Body of pancreas (tissue), 4 donors: ENCODE measurements at regions not wholly inside any gene's neighbourhood (a gene's known extent, or its start where the extent isn't known, plus 50 kb on each side); places are given as distances from the start of the nearest gene placed in this dataset.

Source experiments
- POLR2A ChIP-seq, 3 donors: fragments of 450-650 bp; IDR thresholded peaks; one replicate each; pipeline ENCODE4 v1.6.1; 2016; ENCODE audit warnings: antibody characterized with exemption in 3 of 3, mild to moderate bottlenecking in 2 of 3
- TF ChIP-seq, protein P1 (sequence below), 7 experiments: fragments of 450-650 bp in 4 of 7; fragments of 200-600 bp in 3 of 7; sonication (generic) in 3 of 7; IDR thresholded peaks; one replicate each; pipeline ENCODE4 v1.5.1; 2016 to 2019; ENCODE audit warnings: antibody characterized with exemption in 7 of 7

DNA sequence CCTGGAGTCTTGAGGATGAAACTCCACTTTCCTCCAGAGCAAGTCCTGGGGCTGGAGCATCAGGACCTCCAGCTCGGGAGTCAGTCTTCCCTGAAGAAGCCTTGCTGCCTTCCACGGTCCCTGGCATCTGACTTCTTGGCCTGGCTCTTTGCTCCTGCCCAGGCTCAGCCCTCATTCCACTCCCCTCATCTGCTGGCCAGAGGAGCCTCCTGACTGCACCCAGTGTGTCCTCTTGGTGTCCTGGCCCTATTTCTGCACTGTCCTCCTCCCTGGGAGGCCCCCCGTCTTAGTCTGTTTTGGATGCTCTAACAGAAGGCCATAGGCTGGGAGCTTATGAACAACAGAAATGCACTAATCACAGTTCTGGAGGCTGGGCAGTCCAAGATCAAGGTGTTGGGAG, 231.5 kb downstream of the LOXHD1 start:
- TF ChIP-seq, protein P1, sequence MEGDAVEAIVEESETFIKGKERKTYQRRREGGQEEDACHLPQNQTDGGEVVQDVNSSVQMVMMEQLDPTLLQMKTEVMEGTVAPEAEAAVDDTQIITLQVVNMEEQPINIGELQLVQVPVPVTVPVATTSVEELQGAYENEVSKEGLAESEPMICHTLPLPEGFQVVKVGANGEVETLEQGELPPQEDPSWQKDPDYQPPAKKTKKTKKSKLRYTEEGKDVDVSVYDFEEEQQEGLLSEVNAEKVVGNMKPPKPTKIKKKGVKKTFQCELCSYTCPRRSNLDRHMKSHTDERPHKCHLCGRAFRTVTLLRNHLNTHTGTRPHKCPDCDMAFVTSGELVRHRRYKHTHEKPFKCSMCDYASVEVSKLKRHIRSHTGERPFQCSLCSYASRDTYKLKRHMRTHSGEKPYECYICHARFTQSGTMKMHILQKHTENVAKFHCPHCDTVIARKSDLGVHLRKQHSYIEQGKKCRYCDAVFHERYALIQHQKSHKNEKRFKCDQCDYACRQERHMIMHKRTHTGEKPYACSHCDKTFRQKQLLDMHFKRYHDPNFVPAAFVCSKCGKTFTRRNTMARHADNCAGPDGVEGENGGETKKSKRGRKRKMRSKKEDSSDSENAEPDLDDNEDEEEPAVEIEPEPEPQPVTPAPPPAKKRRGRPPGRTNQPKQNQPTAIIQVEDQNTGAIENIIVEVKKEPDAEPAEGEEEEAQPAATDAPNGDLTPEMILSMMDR (IDR thresholded peaks at IDR 0.05) = no peak
- no peak for TF ChIP-seq POLR2A (IDR thresholded peaks at IDR 0.05)
